Activated naive CD8-positive, alpha-beta T cell treated with anti-CD3 and anti-CD28 coated beads, Interleukin-2, amount 50 U/mL, for 24 hours (primary cell): ENCODE measurements at regions not wholly inside any gene's neighbourhood (a gene's known extent, or its start where the extent isn't known, plus 50 kb on each side); places are given as distances from the start of the nearest gene placed in this dataset.
"Not testable (repeated sequence)": the region's sequence is repeated elsewhere in the genome, so short reads cannot be mapped to it uniquely, and the experiment has no call there.

Source experiments
- ATAC-seq: fragments of 150-1000 bp; cut with Tn5 transposase; one replicate; pipeline ENCODE4 v1.10.0; 2021
- DNase-seq: peaks from one replicate; pipeline ENCODE4 v3.0.0; 2021
- H3K27ac Mint-ChIP-seq: one replicate; pipeline ENCODE4 v1.8.0; 2021; ENCODE audit warnings: mild to moderate bottlenecking, mixed read lengths
- H3K27me3 Mint-ChIP-seq: one replicate; pipeline ENCODE4 v1.8.0; 2021; ENCODE audit warnings: mixed read lengths
- H3K36me3 Mint-ChIP-seq: one replicate; pipeline ENCODE4 v1.8.0; 2021; ENCODE audit warnings: low read depth, mixed read lengths
- H3K4me1 Mint-ChIP-seq: one replicate; pipeline ENCODE4 v1.8.0; 2021; ENCODE audit warnings: mixed read lengths
- H3K4me3 Mint-ChIP-seq: one replicate; pipeline ENCODE4 v1.8.0; 2021; ENCODE audit warnings: mild to moderate bottlenecking, moderate library complexity, mixed read lengths
- H3K9me3 Mint-ChIP-seq: one replicate; pipeline ENCODE4 v1.8.0; 2021; ENCODE audit warnings: mixed read lengths

DNA sequence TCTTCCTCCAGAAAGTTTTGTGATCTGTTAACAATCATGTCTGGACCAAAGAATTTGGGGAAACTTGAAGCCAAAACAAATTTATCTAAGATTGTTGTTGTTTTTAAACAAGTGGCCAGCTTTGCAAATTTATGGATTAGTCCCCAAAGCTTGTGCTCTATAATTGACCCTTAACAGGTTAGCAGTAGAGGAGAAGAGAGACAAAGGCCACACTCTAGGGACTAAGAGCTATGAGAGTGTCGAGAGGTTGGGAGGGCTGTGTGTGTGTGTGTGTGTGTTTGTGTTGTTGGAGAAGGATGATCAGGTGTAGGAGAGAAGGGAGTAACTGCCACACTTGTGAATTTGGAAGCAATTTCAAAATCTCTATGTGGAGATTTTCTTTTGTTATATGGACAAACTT is 367.3 kb downstream of the KCNRG start:
- H3K27ac Mint-ChIP-seq, result no peak overlapping the region
- no peak overlapping the region for H3K4me3 Mint-ChIP-seq
- peaks cover 8% of the 10 kb centered on the region for H3K27me3 Mint-ChIP-seq
- H3K36me3 Mint-ChIP-seq, result peaks cover 10% of the 10 kb centered on the region
- ATAC-seq (no peak), DNase-seq (no peak)
- H3K9me3 Mint-ChIP-seq, result peaks cover 26% of the 10 kb centered on the region
- peaks cover 5% of the 10 kb centered on the region for H3K4me1 Mint-ChIP-seq

GRCh38 chr13:50382951-50383350 is 367.7 kb downstream of the KCNRG start:
- peaks cover 10% of the 10 kb centered on the region for H3K36me3 Mint-ChIP-seq
- no peak for DNase-seq
- H3K9me3 Mint-ChIP-seq, result peaks cover 26% of the 10 kb centered on the region
- no peak for ATAC-seq
- H3K4me1 Mint-ChIP-seq, result peaks cover 5% of the 10 kb centered on the region
- H3K27me3 Mint-ChIP-seq, result peaks cover 8% of the 10 kb centered on the region
- no peak overlapping the region for H3K27ac Mint-ChIP-seq
- H3K4me3 Mint-ChIP-seq, result no peak overlapping the region

DNA sequence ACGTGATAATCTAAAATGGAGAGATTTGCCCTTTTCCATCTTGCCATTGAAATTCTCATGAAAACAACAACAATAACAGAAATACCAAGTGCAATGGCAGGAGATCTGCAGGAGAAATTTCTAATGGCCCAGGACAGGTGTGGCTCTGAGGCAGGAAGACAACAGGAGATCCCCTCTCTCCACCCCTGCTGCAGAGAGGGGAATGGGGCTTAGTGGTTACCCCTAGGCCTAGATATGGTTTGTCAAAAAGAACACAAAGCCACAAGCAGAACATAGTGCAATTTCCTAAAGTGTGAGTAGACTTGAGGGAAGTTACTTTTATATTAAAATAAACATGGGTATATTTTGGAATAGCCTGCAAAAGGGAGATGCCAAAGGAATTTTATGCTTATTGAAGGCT is 369.5 kb downstream of the KCNRG start:
- Mint-ChIP-seq H3K9me3 (peaks cover 21% of the 10 kb centered on the region), H3K4me3 (no peak overlapping the region), H3K27ac (no peak overlapping the region), H3K4me1 (peaks cover 5% of the 10 kb centered on the region), H3K36me3 (peaks cover 10% of the 10 kb centered on the region), H3K27me3 (peaks cover 6% of the 10 kb centered on the region)
- ATAC-seq (no peak), DNase-seq (no peak)

DNA sequence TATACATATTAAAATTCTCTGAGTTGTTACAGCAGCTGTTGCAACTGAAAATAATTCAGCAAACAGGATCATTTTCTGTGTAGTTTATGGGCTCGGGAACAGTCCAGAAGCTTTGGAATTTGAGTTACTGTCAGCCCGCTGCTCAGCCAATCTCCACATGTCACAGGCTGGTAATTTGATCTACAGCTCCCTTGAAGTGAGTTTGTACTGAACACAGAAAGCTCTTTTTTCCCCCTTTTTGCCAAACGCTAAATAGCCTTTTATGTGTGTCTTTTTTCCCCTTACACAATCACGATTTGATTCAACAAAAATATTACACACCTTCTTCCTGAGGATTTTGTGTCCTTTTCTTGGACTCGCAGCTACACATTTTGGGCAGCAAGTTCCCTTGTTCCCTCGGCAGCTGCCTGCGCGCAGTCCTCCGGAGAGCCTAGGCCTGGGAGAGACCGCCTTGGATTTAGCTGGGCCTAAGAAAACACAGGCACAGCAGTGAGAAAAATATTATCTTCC is 371.4 kb downstream of the KCNRG start:
- no peak overlapping the region for H3K4me3 Mint-ChIP-seq
- ATAC-seq (no peak), DNase-seq (no peak)
- H3K27me3 Mint-ChIP-seq, result peaks cover 2% of the 10 kb centered on the region
- peaks cover 4% of the 10 kb centered on the region for H3K9me3 Mint-ChIP-seq
- peaks cover 1% of the 10 kb centered on the region for H3K36me3 Mint-ChIP-seq
- peaks cover 5% of the 10 kb centered on the region for H3K4me1 Mint-ChIP-seq
- no peak overlapping the region for H3K27ac Mint-ChIP-seq

GRCh38 chr13:50387051-50387581 is 371.9 kb downstream of the KCNRG start:
- Mint-ChIP-seq H3K36me3 (peaks cover 1% of the 10 kb centered on the region), H3K9me3 (no peaks in the 10 kb centered on the region), H3K27me3 (peaks cover 2% of the 10 kb centered on the region), H3K4me1 (peaks cover 5% of the 10 kb centered on the region), H3K27ac (no peak overlapping the region), H3K4me3 (no peak overlapping the region)
- ATAC-seq (peak; percentile 59), DNase-seq (peak; percentile 16)

DNA sequence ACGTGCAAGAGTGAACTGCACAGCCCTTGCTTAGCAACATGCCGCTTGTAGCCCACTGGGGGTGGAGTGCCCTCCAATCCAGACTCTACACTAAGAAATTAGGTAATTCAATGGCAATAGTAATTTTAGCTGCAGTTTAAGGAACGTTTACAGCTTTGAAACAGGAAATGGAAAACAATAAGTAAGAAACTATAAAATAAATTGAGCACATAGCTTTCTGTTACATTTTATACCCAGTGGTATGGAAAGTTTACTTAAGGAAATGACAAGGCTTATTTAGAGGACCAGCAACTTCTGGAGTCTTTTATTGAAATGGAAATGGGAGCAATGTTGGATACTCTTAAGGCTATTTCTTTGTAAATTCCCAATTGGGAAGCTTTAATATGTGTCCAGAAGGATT is 373.2 kb downstream of the KCNRG start:
- DNase-seq (no peak), ATAC-seq (no peak)
- no peak overlapping the region for H3K27ac Mint-ChIP-seq
- H3K27me3 Mint-ChIP-seq, result peaks cover 2% of the 10 kb centered on the region
- no peak overlapping the region for H3K4me3 Mint-ChIP-seq
- peaks cover 5% of the 10 kb centered on the region for H3K4me1 Mint-ChIP-seq
- H3K9me3 Mint-ChIP-seq, result no peaks in the 10 kb centered on the region
- H3K36me3 Mint-ChIP-seq, result no peaks in the 10 kb centered on the region

DNA sequence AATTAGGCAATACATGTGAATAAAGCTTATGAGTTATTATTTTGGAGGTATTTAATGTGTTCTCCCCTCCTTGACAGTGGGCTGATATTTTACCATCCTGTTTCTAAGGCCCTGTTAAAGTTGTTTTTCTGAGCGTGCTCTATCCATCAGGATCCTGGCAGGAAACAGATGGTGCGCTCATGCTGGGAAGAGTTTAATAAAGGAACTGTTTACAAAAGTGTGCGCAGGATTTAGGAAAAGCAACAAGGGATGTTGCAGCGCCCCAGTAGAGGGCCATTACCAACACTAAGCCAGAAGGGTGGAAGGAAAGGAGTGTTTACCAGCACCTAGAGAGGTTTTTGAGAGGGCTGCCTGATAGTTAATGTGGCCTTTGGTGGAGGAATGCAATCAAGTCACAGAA is 374.5 kb downstream of the KCNRG start:
- Mint-ChIP-seq H3K4me3 (no peak overlapping the region), H3K9me3 (no peaks in the 10 kb centered on the region), H3K36me3 (no peaks in the 10 kb centered on the region), H3K27me3 (peaks cover 2% of the 10 kb centered on the region), H3K4me1 (peaks cover 3% of the 10 kb centered on the region), H3K27ac (no peak overlapping the region)
- DNase-seq, result no peak
- ATAC-seq, result no peak

DNA sequence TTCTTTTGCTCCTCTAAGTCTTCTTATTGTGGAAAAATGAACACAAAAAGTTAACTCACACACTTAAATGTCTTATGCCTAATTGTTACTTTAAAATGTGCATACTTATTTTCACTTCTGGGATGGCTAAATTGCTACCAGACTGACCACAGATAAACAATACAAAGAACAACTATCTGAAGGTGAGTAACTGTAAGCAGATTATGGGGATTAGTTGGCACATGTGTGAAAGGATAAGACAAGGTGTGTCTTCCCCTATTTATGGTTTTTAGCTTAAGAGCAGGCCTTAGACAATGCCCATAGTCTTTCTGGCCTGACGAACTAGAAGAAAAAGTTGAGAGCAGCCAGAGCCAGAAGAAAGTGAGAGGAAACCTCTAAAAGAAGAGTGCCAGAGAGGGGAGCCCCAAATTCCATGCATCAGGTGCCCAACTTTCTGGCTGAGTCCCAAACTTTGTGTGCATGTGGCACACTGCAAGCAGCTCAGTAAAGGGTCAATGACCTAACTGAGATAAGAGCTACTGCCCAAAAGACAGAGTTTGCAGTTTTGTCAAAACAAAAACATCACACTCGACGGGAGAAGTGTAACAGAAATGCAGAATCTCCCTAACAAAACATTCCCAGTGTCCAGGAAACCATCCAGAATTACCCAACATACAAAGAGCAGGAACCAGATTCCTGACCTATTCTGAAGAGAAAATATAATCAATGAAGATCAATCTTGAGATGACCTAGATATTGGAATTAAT is 375.4 kb downstream of the KCNRG start:
- Mint-ChIP-seq H3K4me1 (peaks cover 2% of the 10 kb centered on the region), H3K27ac (no peak overlapping the region), H3K27me3 (peaks cover 2% of the 10 kb centered on the region), H3K9me3 (no peaks in the 10 kb centered on the region), H3K4me3 (no peak overlapping the region), H3K36me3 (no peaks in the 10 kb centered on the region)
- DNase-seq (no peak), ATAC-seq (no peak)

- no peak for DNase-seq
- Mint-ChIP-seq H3K36me3 (no peaks in the 10 kb centered on the region), H3K27ac (no peak overlapping the region), H3K27me3 (no peaks in the 10 kb centered on the region), H3K4me3 (no peak overlapping the region), H3K4me1 (no peaks in the 10 kb centered on the region), H3K9me3 (no peaks in the 10 kb centered on the region)
- no peak for ATAC-seq
These were observed 377.7 kb downstream of the KCNRG start for GRCh38 chr13:50392977-50393376.

DNA sequence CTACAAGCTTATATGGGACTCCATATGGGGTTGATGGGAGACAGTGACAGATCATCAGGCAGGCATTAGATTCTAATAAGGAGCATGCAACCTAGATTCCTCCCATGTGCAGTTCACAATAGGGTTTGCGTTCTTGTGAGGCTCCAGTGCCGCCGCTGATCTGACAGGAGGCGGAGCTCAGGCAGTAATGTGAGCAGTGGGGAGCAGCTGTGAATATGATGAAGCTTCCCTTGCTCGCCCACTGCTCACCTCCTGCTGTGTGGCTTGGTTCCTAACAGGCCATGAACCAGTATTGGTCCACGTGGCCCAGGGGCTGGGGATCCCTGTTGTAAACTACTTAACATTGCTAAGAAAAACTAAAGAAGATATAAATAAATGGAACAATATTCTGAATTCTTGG is 378.4 kb downstream of the KCNRG start:
- Mint-ChIP-seq H3K27me3 (no peaks in the 10 kb centered on the region), H3K4me3 (no peak overlapping the region), H3K9me3 (no peaks in the 10 kb centered on the region), H3K4me1 (no peaks in the 10 kb centered on the region), H3K27ac (no peak overlapping the region), H3K36me3 (no peaks in the 10 kb centered on the region)
- ATAC-seq (no peak), DNase-seq (no peak)

DNA sequence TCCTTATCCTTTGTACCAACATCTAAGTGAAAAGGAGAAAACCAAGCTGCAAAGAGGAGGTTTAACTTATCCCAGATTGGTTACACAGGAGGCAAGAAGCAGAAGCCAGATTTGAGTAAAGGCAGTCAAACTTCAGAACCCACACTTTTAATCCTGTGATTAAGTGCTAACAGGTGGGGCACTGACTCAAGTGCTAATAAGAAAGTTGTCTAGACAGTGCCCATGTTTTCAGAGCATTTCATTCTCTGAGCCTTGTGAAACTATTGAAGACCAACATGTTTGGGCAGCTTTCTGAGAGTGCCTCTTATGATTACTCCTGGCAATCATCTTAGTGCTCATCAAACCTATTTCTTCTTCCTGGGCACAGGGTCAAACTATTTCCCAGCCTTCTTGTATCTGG is 380.8 kb downstream of the KCNRG start:
- Mint-ChIP-seq H3K4me1 (no peaks in the 10 kb centered on the region), H3K9me3 (no peaks in the 10 kb centered on the region)

DNA sequence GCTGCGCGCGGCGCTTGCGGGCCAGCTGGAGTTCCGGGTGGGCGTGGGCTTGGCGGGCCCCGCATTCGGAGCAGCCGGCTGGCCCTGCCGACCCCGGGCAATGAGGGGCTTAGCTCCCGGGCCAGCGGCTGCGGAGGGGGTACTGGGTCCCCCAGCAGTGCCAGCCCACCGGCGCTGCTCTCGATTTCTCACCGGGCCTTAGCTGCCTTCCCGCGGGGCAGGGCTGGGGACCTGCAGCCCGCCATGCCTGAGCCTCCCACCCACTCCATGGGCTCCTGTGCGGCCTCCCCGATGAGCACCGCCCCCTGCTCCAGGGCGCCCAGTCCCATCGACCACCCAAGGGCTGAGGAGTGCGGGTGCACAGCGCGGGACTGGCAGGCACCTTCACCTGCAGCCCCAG is 381.4 kb downstream of the KCNRG start:
- not testable (repeated sequence) for H3K4me3 Mint-ChIP-seq, H3K9me3 Mint-ChIP-seq, ATAC-seq, DNase-seq, H3K4me1 Mint-ChIP-seq, H3K27ac Mint-ChIP-seq, H3K27me3 Mint-ChIP-seq, H3K36me3 Mint-ChIP-seq

More for the DNA sequence above, 380.8 kb downstream of the KCNRG start:
- Mint-ChIP-seq H3K4me3 (no peak overlapping the region), H3K36me3 (no peaks in the 10 kb centered on the region), H3K27me3 (no peaks in the 10 kb centered on the region), H3K27ac (no peak overlapping the region)
- ATAC-seq (no peak), DNase-seq (no peak)

DNA sequence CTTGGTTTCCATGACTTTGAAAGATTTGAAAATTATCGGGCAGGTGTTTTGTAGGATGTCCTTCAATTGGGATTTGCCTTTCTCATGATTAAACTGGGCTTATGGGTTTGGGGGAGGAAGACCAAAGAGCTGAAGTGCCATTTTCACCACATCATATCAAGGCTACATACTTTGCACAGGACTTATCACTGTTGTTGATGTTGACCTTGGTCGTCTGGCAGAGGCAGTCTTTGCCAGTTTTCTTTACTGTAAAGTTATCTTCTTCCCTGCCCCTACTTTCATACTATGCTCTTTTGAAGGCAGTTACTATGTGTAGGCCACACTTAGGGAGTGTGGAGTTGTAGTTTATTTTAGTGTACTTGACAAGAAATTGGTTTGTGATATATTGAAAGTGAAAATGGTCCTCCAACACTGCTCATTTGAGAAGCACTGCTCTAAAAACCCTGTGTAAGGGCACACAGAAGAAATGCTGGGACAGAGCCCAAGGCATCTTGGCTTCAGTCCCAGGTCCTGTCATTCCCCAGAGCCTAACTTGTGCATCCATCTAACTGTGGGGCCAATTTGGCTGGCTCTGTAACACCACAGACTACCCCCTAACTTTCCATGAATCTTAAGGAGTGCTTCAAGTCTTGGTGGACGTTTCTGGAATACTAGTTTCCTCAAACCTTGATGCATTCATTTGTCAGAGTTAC is 384.9 kb downstream of the KCNRG start:
- Mint-ChIP-seq H3K36me3 (no peaks in the 10 kb centered on the region), H3K4me3 (no peak overlapping the region), H3K9me3 (no peaks in the 10 kb centered on the region), H3K27ac (no peak overlapping the region), H3K27me3 (peaks cover 3% of the 10 kb centered on the region), H3K4me1 (no peaks in the 10 kb centered on the region)
- DNase-seq, result no peak
- no peak for ATAC-seq

DNA sequence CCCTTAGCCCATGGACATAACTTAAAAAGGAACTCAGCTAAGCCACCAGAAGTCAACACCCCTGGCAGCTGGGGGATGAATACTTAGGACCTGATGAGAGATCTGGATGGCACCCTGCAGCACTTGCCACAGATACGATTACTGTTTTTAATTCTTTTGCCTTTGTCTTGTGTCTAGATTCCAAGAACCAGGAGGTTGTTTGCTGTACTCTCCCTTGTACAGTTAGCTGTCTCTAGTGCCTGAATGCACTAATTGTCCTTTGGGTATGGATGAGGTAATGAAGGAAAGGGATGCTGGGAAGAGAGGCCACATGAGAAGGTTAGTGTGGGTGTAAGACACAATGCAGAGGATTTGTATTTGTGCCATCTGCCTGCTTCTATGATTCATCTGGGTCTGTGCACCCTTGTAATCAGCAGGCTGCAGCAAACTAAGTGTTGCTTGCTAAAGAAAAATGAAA is 385.8 kb downstream of the KCNRG start:
- Mint-ChIP-seq H3K9me3 (no peaks in the 10 kb centered on the region), H3K27ac (no peak overlapping the region), H3K36me3 (no peaks in the 10 kb centered on the region), H3K4me1 (no peaks in the 10 kb centered on the region), H3K4me3 (no peak overlapping the region), H3K27me3 (peaks cover 3% of the 10 kb centered on the region)
- no peak for ATAC-seq
- no peak for DNase-seq
